Fibroblast of skin of right biceps (primary cell): ENCODE measurements at regions not wholly inside any gene's neighbourhood (a gene's known extent, or its start where the extent isn't known, plus 50 kb on each side); places are given as distances from the start of the nearest gene placed in this dataset.
"Not testable (repeated sequence)": the region's sequence is repeated elsewhere in the genome, so short reads cannot be mapped to it uniquely, and the experiment has no call there.

ENCODE experiments used
- DNase-seq: peaks from one replicate; pipeline ENCODE4 v3.0.0-alpha.2; 2013

DNA sequence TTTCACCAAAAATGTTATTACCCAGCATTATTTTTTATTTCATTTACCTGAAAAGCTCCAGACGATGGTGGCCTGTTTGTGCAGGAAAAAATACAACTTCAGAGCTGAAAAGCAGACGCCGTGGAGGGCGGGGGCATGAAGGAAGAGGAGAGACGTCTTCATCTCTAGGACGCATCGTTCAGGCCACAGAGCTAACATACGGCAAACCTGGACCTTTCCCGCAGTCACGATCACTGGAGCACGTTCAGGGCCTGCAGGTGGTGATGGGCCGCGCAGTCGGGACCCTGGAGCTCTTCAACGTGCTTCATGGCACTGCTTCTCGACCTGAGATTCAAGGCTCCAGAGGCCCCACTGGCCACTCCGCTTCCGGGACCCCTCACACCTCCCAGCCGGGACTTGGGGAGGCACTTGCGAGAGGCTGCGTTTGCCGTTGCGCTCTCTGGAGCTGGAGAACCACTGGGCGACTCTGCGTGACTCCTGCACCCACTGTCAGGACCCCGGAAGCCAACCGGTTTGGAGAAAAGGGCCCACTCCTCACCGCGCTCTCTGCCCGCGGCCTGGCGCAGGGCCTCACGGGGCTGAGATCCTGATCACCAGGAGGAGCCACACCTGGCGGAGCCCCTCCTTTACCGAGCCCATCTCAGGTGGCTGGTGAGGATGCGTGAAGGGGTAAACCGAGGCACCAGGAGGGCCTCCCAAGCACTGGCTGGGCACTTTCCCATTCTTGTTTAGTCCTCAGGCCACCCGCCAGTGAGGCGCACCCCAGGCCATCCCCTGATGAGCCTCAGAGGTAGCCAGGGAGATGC is 164.4 kb upstream of the AFDN start:
- DNase-seq = no peak

GRCh38 chr6:167662881-167663205 is 163.9 kb upstream of the AFDN start:
- DNase-seq = no peak

- no peak for DNase-seq
Measured at GRCh38 chr6:167663316-167663715, 163.4 kb upstream of the AFDN start.

- DNase-seq = no peak
Measured at GRCh38 chr6:167663784-167664443, 162.8 kb upstream of the AFDN start.

- DNase-seq = no peak
Measured at GRCh38 chr6:167664678-167665660, 161.7 kb upstream of the AFDN start.

DNA sequence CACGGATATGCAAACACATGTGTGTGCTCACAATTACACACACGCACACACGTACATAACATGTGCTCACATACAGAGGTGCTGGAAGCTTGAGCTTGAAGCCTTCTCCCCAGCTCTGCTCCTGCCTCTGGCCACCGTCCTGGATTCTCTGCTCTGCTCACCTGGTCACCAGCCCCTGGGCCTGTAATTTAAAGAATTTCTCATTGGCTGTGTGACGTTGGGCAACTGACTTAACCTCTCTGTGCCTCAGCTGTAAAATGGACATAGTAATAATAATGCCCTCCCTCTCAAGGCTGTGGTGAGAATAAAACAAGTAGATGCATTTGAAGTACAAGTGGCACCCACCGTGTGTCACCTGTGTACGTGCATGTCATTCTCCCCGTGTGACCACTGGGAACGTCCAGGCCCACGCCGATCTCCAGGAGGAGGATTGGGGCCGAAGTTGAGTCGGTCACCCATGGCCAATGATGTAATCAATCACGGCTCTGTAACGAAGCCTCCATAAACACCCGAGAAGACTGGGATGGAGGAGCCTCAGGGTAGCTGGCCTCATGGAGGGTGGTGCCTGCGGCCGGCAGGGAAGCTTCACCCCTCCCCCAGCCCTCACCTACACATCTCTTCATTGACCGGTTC is 160.9 kb upstream of the AFDN start:
- DNase-seq = no peak

DNA sequence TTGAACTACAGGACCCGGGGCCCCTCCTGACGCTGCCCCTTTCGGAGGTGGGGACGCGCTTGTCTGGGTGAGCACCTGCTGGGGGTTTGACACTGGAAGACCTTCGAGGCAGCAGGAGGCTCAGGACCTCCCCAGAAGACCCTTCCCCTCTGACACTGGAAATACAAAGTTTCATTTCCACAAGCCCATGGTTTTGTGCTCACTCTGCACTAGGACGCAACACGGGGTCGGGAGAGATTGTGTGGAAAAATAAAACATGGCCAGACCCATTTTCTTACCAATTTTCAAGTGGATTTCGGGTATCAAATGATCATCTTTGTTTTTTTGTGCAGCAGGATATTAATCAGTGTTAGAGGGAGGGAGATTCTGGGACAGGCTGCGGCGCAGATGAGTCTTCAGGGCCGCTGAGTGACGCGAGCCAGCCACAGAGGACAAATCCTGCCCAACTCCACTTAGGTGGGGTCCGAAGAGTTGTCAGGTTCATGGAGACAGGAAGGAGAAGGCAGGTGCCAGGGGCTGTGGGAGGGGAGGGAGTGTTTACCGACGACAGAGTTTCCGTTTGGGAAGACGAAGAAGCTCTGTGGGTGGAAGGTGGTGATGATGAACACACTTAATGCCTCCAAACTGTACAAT is 160.0 kb upstream of the AFDN start:
- DNase-seq = no peak

- no peak for DNase-seq
Measured at GRCh38 chr6:167667204-167668018, 159.3 kb upstream of the AFDN start.

DNA sequence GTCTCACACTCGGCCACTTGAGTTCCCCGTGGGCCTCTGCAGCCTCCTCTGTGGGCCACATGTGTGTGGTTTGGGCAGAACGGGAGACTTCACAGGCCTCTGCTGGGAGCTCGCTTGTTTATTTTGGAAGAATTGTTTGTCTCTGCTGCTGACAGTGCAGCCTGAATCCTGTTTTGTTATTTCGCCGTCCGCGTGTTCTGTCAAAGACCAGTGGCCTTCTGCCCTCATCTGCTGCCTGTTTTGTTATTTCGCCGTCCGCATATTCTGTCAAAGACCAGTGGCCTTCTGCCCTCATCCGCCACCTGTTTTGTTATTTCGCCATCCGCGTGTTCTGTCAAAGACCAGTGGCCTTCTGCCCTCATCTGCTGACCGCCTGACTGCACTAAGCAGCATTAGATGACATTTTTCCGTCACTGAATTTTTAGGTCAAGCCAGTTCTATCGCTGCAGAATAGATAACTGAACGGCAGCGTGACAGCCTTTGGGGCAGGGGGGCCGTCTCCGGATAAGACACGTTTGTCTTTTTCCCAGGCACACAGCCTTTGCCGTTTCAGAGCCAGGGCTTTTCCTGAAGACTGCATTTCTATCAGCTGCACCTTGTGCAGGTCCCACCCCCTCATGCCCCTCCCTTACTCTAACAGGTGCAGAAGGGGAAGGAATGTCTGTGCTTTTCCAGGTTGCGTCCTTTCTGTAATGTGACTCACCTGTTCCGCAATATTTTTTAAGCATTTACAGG is 158.5 kb upstream of the AFDN start:
- DNase-seq = no peak

DNA sequence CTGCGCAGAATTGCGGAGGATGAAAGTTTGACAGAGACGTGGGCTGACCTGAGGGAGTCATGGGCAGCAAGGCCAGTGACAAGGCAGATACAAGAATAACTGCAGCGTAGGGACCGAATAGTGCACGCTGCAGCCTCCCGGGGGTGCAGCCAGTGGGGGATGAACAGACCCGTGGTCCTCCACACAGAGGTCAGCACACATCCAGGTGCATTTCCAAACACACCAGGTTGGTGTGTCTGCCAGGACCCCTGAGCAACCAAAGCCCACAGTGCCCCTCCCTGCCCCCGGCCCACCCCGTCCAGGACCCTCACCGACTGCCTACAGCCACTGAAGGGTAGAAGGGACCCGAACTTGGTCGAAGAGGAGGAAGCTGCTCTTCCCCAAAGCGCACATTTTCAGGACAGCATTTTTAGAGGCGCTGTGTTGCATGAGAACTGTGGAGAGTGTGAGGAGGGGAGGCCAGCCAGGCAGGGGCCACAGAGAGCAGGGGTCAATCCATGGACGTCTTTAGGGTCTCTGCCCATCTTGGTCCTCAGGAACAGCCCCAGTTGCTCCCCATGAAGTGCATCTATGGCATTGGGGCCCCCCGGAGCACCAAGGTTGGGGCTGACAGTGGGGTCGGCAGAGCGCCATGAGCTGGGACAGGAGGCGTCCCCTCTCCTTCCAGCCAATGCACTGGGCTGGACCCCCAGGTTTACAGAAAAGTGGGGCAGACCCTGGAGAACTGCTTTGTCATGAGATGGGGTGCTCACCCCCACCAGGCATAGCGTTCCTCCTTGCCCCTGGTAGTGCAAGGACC is 157.8 kb upstream of the AFDN start:
- DNase-seq = no peak

DNA sequence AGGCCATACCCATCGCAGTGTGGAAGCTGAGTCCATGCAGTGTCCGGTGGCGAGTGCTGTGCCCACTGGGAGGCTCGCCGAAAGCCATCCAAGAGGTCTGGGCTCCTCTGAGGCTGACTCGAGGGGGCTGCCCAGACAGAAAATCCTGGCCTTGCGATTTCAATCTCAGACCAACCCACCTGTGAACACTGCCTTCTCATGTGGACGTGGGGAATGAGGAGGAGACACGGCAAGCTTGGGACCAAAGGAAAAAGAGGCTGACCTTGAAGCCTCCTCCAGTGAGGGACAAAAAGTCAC is 157.2 kb upstream of the AFDN start:
- DNase-seq = no peak

DNA sequence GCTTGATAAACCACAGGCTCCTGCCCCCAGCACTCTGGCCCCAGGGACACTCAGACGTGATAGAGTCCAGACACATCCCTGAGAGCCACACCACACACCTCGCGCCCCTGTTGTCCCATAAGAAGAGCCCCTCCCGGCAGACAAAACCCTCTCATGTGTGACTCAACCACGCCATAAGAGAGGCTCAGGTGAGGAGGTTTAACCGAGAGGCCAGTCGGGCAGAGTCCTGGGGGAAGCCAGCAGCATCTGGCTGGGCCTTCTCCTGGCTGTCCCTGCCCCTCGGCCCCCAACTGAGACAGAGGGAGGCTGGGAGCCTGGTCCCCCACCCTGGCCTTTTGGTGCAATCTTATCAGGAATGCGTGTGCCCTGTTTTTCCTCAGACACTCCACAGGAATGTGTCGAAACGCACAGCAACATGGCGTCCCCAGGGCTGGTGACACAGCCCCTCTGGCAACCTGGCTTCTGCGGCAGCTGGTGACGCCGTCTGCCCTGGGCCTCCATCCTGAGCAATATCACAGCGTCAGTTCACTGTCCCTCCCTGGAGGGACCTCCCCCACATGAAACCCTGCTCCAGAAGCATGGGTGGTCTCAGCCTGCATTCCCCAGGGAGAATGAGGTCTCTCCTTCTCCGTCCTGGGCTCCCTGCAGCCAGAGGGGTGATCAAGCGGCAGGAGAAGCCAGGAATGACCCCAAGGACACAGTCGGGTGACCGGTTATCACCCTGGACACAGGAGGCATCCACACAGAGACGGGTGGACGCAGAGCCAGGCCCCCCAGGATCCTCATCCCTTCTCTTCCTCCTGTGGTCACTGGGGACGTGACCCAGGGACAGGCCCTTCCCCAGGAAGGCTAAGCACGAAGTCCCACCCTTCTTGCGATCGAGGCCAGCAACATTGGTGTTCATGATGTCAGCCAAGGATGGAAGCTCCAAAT is 156.6 kb upstream of the AFDN start:
- DNase-seq = no peak

DNA sequence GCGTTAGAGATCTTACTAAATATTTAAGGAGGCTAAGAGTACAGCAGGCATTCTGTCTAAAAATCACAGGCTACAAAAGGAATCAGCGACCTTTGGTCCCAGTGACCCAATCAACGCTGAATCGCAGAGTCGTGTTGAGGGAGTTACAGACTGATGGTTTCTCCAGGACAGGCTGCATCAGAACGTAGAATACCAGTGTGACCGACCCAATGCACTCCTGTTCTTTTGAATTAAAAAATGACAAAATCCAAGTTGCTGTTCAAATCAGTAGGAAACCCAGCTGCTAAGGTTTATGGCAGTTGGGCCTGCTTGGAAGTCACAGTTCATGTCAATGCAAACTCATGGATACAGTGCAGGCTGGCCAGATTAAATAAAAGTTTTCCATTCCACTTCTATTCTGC is 155.8 kb upstream of the AFDN start:
- DNase-seq = no peak

DNA sequence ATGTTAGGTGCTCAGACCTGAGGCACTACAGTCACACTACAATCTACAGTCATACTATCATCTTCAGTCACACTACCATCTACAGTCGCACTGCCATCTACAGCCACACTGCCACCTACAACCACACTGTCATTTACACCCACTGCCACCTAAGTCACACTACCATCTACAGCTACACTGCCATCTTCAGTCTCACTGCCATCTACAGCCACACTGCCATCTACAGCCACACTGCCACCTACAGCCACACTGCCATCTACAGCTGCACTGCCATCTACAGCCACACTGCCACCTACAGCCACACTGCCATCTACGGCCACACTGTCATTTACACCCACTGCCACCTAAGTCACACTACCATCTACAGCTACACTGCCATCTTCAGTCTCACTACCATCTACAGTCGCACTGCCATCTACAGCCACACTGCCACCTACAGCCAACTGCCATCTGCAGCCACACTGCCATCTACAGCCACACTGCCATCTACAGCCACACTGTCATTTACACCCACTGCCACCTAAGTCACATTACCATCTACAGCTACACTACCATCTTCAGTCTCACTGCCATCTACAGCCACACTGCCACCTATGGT is 155.2 kb upstream of the AFDN start:
- not testable (repeated sequence) for DNase-seq

GRCh38 chr6:167671977-167672687 is 154.6 kb upstream of the AFDN start:
- DNase-seq = no peak

GRCh38 chr6:167672738-167673137 is 154.0 kb upstream of the AFDN start:
- no peak for DNase-seq

DNA sequence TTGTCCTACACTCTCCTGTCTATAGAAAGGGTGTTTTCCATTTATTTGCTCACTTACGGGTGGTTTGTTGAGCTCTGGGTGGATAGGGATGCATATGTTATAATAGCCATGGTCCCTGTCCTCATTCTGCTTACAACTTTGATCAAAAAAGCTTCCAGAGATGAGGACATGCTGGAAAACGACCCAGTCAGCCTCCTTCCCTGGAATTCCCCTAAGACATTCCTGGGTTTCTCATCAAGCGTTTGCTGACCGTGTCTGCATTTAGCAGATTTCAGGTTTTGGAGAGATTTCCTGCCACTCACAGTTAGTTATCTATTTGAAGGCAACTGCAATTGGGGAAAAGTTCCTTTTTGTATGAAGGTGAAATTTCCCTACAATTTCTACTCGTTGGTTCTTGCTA is 152.8 kb upstream of the AFDN start:
- DNase-seq = no peak

DNA sequence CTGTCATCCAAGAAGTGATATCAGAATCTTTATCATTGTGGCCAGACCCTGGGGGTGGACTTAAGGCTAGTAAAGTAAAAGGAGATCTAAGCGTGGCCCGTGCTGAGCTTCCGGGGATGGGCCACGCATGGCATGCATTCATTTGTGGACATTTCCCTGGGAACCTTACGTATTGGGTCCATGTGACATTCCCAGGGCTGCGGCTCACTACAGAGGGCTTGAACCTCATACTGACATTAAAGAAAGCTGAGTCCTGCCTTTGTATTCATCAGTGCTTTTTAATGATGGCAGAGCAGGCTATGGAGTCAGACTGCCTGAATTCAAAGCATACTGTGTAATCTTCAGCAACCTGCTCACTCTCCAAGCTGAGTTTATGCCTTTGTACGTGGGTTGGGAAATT is 152.2 kb upstream of the AFDN start:
- no peak for DNase-seq
